NB4 (cell line): ENCODE measurements at regions not wholly inside any gene's neighbourhood (a gene's known extent, or its start where the extent isn't known, plus 50 kb on each side); places are given as distances from the start of the nearest gene placed in this dataset.

Experiments used
- DNase-seq: peaks from one replicate; pipeline ENCODE4 v3.0.0; 2010; ENCODE audit warnings: low read depth
- H3K4me3 ChIP-seq: one replicate; pipeline ENCODE4 v1.5.1; 2011; ENCODE audit warnings: mild to moderate bottlenecking, low read depth, low read length, moderate library complexity
- CTCF ChIP-seq: IDR thresholded peaks from one replicate; pipeline ENCODE4 v1.5.1; 2012; ENCODE audit warnings: low read depth, low read length
- MAX ChIP-seq: IDR thresholded peaks from 2 replicates; pipeline ENCODE4 v1.6.1; 2011; ENCODE audit warnings: low read depth, low read length
- MYC ChIP-seq: IDR thresholded peaks from 2 replicates; pipeline ENCODE4 v1.6.1; 2011; ENCODE audit warnings: low read depth, low read length
- POLR2A ChIP-seq: IDR thresholded peaks from 2 replicates; pipeline ENCODE4 v1.6.1; 2011; ENCODE audit warnings: mild to moderate bottlenecking; ENCODE audit not compliant: insufficient read length; ENCODE audit errors: extremely low read depth

GRCh38 chr4:175290401-175290800 lies 372.2 kb downstream of the ADAM29 start:
- no peak for DNase-seq
- no peak for TF ChIP-seq MYC
- no peak for TF ChIP-seq CTCF
- no peak for TF ChIP-seq POLR2A
- TF ChIP-seq MAX, result no peak
- H3K4me3 ChIP-seq, result no peak overlapping the region

GRCh38 chr4:175297965-175298565 lies 379.9 kb downstream of the ADAM29 start:
- DNase-seq, result no peak
- H3K4me3 ChIP-seq, result no peak overlapping the region
- TF ChIP-seq MYC (no peak), POLR2A (no peak), CTCF (no peak), MAX (no peak)

GRCh38 chr4:175306436-175306835 lies 388.3 kb downstream of the ADAM29 start:
- no peak overlapping the region for H3K4me3 ChIP-seq
- TF ChIP-seq MYC (no peak), CTCF (no peak)
- no peak for DNase-seq

GRCh38 chr4:175307326-175307725 lies 389.2 kb downstream of the ADAM29 start:
- H3K4me3 ChIP-seq, result no peak overlapping the region
- no peak for DNase-seq
- TF ChIP-seq CTCF, result no peak
- TF ChIP-seq MAX, result no peak
- TF ChIP-seq POLR2A, result no peak
- TF ChIP-seq MYC, result no peak

GRCh38 chr4:175308236-175308635 lies 390.1 kb downstream of the ADAM29 start:
- TF ChIP-seq MAX (no peak), POLR2A (no peak)
- H3K4me3 ChIP-seq, result no peak overlapping the region
- no peak for DNase-seq

GRCh38 chr4:175309041-175309440 lies 390.9 kb downstream of the ADAM29 start:
- H3K4me3 ChIP-seq, result no peak overlapping the region
- TF ChIP-seq MAX (no peak), MYC (no peak), POLR2A (no peak), CTCF (no peak)
- no peak for DNase-seq
